T1000 (cell line): ENCODE measurements at regions not wholly inside any gene's neighbourhood (a gene's known extent, or its start where the extent isn't known, plus 50 kb on each side); places are given as distances from the start of the nearest gene placed in this dataset.
"Not testable (repeated sequence)": the region's sequence is repeated elsewhere in the genome, so short reads cannot be mapped to it uniquely, and the experiment has no call there.

Experiments
- DNase-seq: peaks from one replicate; lab custom pipeline; 2025; ENCODE audit warnings: mixed read lengths; lab: John Stamatoyannopoulos, UW

DNA sequence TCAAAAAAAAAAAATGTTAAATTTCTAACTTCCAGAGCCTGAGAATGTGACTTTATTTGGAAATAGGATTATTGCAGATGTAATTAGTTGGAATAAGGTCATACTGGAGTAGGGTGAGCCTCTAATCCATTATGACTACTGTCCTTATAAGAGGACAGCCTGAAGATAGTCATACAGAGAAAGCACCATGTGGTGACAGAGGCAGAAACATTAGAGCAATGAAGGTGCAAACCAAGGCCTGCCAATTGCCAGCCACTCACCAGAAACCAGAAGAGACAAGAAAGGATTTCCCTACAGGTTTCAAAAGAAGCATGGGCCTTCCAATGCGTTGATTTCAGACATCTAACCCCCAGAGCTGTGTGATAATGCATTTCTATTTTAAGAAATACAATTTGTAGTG is 659.2 kb upstream of the CHD1 start:
- no peak for DNase-seq

DNA sequence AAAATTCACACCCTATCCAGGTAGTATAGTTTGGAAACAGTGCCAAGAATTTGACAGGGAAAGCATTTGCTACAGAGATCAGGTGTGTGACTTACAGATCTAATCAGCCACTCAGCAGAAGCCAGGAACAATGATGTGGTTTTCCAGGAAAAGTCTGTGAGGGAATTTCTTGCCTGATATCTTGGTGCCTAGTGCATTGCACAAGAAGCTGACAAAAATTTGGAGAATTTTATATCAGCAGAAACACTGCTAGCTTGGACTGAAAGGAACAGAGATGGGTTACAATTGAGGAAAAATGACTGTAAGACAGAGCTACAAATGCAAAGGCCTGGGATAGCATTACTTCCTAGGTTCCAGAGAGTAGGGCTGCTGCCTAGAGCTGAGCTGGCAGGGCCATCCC is 658.1 kb upstream of the CHD1 start:
- no peak for DNase-seq

DNA sequence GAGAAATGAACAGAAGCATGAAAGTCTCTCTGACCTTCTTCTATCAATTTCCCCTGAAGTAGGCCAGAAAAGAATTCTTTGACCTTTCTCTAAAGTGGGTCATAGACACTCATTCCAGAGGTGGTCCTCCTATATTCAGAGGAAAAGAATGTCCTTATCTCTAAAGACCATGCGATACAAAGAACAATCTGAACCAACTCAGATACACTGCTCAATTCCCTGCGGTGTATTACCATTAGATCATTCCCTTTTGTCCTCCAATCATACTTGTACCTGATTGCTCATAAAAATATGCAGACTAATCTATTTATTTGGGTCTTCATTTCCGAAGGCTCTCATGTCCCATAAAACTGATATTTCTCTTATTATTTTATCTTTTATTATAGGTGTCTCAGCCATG is 652.4 kb upstream of the CHD1 start:
- DNase-seq, result not testable (repeated sequence)

DNA sequence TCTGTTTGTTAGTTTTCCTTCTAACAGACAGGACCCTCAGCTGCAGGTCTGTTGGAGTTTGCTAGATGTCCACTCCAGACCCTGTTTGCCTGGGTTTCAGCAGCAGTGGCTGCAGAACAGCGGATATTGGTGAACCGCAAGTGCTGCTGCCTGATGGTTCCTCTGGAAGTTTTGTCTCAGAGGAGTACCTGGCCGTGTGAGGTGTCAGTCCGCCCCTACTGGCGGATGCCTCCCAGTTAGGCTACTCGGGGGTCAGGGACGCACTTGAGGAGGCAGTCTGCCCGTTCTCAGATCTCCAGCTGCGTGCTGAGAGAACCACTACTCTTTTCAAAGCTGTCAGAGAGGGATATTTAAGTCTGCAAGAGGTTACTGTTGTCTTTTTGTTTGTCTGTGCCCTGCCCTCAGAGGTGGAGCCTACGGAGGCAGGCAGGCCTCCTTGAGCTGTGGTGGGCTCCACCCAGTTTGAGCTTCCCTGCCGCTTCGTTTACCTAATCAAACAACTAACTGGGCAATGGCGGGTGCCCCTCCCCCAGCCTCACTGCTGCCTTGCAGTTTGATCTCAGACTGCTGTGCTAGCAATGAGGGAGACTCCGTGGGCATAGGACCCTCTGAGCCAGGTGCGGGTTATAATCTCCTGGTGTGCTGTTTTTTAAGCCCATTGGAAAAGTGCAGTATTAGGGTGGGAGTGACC is 634.3 kb upstream of the CHD1 start:
- DNase-seq, result not testable (repeated sequence)

DNA sequence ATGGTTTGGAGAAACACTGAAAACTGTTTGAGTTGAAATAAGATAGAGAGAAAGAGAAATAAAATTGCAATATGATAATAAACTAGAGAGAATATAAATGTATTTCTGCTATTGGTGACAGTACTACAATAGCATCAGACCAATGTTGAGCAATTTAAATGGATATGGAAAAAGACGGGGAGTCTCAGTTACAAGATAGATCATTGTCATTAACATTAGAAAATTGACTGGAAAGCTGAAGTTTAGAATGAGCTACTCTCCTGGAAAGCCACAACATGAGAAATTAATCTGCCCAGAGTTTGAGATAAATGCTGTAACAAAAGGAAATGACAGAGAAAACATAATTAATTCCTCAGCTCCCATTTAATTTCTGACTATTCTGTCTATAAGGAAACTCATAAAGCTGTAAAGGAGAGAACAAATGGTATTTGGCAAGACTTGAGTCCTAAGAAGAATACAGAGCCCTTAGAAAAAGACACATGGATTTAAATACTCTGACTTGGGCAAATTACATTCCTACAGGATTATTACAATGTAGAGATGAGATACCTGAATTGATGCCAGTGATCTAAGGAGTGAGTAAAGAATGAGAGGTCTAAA is 624.5 kb upstream of the CHD1 start:
- DNase-seq, result no peak

DNA sequence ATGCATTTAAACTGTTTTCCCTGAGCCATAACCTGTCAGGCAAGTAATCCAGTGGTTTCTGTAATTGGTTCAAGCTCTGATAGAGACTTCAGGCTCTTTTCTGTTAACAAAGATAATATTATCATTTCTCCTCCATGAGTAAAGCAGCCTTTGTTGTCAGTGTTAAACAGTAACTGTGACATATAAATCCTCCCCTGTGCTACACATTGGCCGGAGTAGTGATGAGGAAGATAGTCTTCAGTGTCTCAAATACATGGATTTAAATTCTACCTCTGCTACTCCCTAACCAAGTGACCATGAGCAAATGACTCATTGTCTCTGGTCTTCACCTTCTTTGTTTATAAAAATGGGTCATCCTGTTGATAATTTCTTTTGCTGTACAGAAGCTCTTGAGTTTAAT is 615.5 kb upstream of the CHD1 start:
- DNase-seq, result no peak

DNA sequence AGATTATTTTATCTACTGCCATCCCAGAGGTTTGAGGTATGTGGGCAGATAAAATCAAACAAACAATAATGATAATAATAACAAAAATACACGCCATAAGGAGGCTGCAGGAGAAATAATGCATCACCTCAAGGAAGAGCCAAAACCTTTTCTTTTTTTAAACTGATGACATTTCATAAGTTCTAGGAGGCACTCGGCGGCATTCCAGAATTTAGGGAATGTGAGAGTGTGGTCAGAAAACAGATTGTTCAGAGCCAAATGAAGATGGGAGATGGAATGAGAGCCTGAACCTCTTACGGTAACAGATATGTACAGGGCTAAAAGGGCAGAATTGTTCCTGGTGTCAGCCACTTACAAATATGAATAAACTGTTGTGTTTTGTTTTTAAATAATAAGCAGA is 615.0 kb upstream of the CHD1 start:
- DNase-seq, result no peak

DNA sequence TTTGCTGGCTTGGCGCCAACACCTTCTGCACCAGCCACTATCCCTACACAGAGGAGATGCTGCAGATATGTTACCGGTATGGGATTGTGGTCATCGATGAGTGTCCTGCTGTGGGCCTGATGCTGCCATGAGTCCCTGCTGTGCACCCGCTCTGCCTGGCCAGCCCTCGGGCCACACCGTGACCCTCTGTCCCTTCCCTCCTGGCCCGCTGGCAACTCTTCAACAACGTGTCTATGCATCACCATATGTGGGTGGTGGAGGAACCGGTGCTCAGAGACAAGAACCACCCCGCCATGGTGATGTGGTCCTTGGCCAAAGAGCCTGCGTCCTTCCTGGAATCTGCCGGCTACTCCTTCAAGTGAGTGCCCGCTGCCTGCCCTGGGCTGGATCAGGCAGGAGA is 605.4 kb upstream of the CHD1 start:
- DNase-seq, result not testable (repeated sequence)

DNA sequence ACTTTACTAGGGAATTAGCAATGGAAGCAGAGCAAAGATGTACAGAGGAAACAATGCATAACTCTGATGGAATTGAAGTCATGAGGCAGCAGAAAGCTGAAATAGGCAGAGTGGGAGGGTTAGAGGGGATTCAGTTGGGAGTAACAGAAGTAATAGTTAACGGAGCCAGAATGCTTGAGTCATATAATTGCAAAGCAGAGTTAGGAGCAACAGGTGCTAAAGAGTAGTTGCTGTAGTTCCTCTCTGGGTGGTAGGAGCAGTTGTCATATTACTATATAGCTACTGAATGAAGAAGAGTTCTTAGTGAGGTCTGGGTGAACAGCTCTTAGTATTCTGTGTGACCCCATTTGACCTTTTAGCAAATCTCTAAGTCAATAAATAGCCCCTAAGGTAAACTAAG is 592.9 kb upstream of the CHD1 start:
- not testable (repeated sequence) for DNase-seq

DNA sequence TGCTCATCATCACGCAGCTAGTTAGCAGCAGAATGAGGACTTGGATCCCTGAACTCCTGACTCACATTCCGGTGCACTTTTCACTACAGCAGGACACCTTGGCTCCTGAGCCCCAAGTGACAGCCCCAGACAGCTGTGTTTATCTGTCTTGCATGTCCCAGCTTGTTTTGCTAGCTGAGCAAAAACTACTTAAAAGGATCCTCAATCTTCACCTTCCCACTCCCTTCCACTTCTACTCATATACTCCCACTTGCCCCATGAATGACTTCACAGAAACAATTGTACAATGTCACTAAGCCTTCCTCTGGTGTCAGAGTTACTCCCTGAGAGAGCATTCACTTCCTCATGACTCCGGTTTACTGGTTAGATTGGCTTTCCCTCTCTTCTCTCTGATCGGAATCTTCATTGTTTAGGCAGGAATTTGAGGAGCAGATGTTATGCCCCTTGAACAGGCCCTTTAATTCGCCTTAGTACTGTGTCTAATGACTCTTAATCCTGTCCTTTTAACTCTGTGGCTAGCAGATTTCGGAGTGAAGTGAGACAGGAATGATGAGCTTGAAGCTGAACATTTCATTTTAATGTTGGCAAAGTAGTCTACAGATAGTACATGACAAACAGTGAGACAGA is 587.2 kb upstream of the CHD1 start:
- DNase-seq, result not testable (repeated sequence)

DNA sequence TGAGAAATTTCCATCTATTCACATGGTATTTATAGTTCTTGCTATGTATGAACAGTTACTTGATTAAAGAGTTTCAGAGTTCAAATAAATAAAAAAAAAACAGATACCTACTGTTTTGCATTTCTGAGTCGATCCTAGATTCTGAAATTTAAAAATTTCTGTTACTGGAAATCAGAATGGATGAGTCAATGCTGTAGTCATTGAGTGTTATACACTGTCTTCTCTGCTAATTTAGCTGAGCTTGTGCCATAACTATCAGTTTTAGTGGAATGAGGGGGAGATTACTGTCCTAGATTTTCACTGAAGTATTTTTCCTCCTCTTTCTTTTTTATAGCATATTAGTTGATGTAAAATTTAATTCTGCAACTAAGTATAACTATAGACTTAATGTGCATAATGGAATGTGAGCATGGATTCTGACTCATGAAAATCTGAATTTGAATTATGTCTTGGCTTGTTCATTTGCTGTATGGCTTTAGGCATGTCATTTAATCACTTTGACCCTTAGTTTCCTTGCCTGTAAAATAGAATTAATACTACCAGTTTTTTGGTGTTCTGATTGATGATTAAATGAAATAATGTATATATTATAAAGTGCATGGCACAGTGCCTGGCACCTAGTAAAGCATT is 581.5 kb upstream of the CHD1 start:
- DNase-seq, result not testable (repeated sequence)

DNA sequence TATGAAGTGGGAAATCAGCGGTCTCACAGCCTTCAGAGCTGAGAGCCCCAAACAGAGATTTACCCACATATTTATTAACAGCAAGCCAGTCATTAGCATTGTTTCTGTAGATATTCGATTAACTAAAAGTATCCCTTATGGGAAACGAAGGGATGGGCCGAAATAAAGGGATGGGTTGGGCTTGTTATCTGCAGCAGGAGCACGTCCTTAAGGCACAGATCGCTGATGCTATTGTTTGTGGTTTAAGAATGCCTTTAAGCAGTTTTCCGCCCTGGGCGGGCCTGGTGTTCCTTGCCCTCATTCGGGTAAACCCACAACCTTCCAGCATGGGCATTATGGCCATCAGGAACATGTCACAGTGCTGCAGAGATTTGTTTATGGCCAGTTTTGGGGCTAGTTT is 580.3 kb upstream of the CHD1 start:
- DNase-seq, result not testable (repeated sequence)

DNA sequence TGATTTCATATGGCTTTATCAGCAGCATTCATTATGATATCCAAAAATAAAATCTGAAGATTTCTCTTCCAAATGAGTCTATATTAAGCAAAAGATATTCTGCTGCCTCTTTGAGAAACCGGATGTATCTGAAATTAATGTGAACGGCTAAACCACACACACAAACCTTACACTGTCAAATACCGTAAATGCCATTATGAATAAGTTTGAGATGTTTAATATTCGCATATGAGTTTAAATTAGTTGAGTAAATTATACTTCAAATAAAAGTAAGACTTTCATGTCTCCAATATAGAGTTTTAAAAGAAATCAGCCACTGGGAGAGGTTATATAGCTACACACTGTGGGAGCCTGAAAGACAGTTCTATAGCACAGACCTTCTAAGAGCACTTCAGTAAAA is 566.6 kb upstream of the CHD1 start:
- not testable (repeated sequence) for DNase-seq

DNA sequence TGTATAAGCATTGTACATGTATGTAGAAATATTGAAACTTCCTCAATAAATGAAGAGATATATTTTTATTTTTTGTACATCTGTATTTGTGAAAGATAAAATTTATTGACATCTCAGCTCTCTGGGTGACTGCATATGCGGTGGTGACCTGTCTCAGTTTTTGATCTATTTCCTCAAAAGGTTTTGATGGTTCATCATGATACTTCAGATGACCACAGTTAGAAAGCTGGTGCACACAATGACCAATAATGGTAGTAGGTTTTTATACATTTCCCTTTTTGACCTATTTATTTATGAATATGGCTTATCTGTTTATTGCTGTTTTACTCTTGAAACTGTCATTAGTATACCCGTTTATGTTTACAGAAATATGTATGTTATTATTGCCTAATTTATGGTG is 549.6 kb upstream of the CHD1 start:
- not testable (repeated sequence) for DNase-seq

DNA sequence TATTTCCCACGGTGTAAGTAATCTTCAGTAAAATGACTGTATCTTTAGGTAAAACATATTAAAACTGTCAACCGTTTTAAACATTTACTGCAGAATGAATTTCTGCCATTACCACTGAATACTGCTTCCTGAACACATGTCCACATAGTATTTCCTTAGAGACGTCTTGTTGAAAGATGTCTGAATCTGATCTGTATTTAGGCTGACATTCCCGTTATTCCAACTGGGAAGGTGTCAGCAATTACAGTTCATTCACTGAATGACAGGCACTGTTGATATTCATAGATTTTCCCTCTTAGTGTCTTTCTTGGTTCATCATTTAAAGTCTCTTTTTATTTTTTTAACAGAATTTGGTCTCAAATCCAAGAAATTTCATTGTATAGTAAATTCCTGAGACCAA is 544.5 kb upstream of the CHD1 start:
- DNase-seq, result not testable (repeated sequence)

DNA sequence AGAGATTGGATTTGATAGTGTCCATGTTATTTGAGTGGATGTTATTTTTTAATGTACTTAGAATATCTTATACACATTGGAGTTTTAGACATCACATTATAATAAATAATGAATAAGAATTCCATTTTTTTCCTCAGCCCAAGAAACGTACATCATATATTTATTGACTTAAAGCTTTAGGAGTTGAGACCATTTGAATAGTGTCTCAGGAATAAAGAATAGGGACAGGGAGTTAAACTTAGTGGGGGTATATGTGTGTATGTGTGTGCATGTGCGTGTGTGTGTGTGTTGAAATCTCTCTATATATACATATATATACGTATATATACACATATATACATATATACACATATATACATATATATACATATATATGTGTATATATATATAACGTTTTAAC is 542.9 kb upstream of the CHD1 start:
- not testable (repeated sequence) for DNase-seq

DNA sequence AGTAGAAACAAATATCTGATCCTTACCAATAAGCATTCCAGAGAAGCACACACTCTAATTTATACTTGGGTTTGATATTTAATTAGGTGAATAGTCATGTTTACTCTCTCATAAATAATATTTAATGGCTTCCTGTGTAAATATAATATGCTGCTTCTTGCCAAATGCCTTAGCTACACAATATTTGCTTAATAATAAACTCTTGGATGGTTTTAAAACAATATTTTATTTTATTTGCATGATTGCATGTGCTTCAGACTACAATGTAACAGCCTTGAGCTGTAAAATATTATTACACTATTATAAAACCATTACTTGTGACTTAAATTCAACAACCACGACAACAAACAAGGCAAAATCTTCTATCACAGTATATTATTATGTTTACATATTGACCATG is 542.4 kb upstream of the CHD1 start:
- DNase-seq, result not testable (repeated sequence)

DNA sequence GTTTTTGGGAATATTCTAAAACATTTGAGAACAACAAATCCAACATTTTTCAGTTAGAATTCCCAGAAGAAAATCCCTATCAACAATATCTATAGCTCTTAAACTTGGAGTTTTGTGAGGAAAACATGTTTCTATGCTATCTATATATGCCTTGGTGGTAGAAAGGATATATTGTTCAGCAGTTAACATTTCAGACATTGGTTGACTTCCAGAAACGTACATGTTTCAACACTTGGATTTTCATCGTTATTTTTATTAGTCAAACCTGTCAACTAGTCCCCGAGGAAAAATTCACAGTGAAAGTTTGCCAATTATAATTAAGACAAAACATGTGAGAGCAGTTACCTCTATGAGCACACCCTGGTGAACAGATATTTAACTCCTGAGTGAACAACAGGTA is 541.8 kb upstream of the CHD1 start:
- DNase-seq, result not testable (repeated sequence)

DNA sequence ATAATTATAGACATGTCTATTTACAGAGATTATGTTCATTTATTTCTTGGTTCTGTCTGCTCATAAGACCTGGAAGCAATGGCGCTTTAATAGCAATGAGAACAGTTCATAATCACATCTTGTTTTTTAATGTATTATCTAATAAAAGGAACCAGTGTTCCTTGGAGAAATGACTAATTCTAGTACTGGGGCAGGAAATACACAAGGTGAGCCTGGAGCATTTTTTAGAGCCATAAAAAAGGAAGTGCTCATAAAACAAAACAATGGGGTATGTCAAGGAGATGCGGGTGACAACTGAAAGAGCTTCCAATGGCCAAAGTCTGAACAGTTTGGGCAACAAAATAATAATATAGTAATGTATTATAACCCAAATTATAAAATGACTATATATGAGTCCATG is 531.9 kb upstream of the CHD1 start:
- DNase-seq, result no peak

DNA sequence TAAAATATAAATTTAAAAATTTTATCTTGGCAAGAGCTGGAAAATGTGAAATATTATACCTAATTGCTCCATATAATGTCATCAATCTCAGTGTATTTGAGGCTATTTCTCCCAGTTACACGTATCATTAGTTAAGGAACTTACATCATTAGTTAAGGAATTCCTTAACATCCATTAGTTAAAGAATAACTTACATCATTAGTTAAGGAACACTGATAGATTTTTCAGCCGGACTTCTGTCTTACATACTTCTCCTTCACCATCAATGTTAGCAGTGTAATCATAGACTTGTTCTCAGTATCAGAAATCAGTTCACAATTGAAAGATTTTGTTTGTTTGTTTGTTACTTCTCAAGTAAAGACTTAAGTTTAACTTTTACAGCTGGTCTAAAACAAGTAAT is 524.4 kb upstream of the CHD1 start:
- DNase-seq, result no peak

DNA sequence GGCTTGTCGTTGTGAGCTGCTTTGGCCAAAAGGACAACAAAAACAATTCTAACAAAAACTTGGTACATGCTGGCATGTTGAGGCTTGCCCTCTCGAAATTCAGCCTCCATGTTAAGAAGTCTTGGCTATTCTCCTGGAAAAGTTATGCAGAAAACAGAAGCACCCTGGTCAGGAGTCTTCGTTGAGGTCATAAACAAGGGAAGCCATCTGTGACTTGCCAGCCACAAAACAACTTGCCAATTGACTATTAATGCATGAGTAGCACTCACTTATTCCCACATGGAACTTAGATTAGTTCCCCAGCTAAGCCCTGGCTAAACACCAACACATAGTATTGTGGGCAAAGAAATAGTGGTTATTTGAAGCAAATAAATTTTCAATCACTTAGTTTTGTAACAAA is 521.0 kb upstream of the CHD1 start:
- DNase-seq, result no peak

DNA sequence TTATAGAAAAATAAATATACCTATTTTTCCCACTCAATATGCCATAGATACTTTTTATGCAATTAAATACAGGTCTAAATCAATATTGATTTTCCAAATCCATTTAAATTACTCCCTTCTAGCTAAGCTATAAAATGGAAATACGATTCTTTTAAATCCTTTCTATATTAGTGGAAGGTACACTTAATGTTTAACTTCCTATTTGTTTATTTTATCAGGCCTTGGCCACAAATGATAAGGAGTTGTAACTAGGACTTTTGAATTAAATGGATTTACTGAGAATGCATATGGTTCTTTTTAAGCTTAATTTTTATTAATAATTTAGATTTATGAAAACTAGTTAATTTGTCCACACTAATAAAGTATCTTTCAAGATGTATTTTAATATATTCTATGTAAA is 517.0 kb upstream of the CHD1 start:
- no peak for DNase-seq

DNA sequence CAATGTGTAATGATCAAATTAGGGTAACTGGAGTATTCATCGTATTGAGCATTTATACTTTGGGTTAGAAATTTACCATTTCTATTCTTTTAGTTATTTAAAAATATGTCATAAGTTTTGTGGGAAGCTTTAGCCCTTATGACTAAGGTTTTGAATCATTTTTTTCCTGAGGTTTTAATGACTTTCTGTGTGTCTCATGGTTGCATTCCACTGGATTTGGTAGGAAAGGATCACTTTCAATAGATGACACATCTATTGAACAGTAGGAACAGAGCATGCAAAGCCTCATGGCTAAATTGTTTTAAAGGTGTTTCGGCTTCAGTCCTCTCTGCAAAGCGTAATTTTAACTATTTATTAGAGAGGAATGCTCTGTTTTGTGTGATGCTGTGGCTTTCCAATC is 512.4 kb upstream of the CHD1 start:
- DNase-seq, result no peak
